Immature natural killer cell (primary cell): ENCODE measurements at regions not wholly inside any gene's neighbourhood (a gene's known extent, or its start where the extent isn't known, plus 50 kb on each side); places are given as distances from the start of the nearest gene placed in this dataset.
"Not testable (repeated sequence)": the region's sequence is repeated elsewhere in the genome, so short reads cannot be mapped to it uniquely, and the experiment has no call there.

ENCODE experiments used
- DNase-seq, 3 donors: peaks; one replicate each; pipeline ENCODE4 v3.0.0; 2022; ENCODE audit warnings: mixed read lengths in 1 of 3
- H3K27ac Mint-ChIP-seq, 6 donors: one replicate each; pipeline ENCODE4 v1.8.0; 2020; ENCODE audit warnings: mixed read lengths in 6 of 6, mild to moderate bottlenecking in 5 of 6, inconsistent platforms in 4 of 6, moderate library complexity in 3 of 6
- H3K27me3 Mint-ChIP-seq, 3 donors: one replicate each; pipeline ENCODE4 v1.8.0; 2020 to 2021; ENCODE audit warnings: low read depth in 3 of 3, mild to moderate bottlenecking in 3 of 3, mixed read lengths in 3 of 3, moderate library complexity in 3 of 3, inconsistent platforms in 1 of 3
- H3K36me3 Mint-ChIP-seq, 3 donors: one replicate each; pipeline ENCODE4 v1.8.0; 2020; ENCODE audit warnings: mixed read lengths in 3 of 3, inconsistent platforms in 2 of 3, mild to moderate bottlenecking in 2 of 3
- H3K4me1 Mint-ChIP-seq, 2 donors: one replicate each; pipeline ENCODE4 v1.8.0; 2020; ENCODE audit warnings: inconsistent platforms in 2 of 2, mild to moderate bottlenecking in 2 of 2, mixed read lengths in 2 of 2, moderate library complexity in 1 of 2
- H3K4me3 Mint-ChIP-seq, 5 donors: one replicate each; pipeline ENCODE4 v1.8.0; 2020; ENCODE audit warnings: mild to moderate bottlenecking in 5 of 5, mixed read lengths in 5 of 5, inconsistent platforms in 3 of 5, moderate library complexity in 3 of 5
- H3K9me3 Mint-ChIP-seq, 6 donors: one replicate each; pipeline ENCODE4 v1.8.0; 2020; ENCODE audit warnings: mild to moderate bottlenecking in 6 of 6, mixed read lengths in 6 of 6, inconsistent platforms in 4 of 6, moderate library complexity in 3 of 6

GRCh38 chr9:108058135-108058814, 568.7 kb upstream of the KLF4 start:
- Mint-ChIP-seq H3K27ac (no peak overlapping the region), H3K9me3 (peaks cover 0 to 11% (median 8%) of the 10 kb centered on the region in 6 donors), H3K27me3 (peaks cover 0 to 1% (median 0%) of the 10 kb centered on the region in 3 donors), H3K4me1 (no peaks in the 10 kb centered on the region), H3K4me3 (no peak overlapping the region), H3K36me3 (no peaks in the 10 kb centered on the region)
- DNase-seq = no peak

- H3K4me3 Mint-ChIP-seq = no peak overlapping the region
- peaks cover 0 to 8% (median 5%) of the 10 kb centered on the region in 6 donors for H3K9me3 Mint-ChIP-seq
- H3K36me3 Mint-ChIP-seq = no peaks in the 10 kb centered on the region
- H3K27me3 Mint-ChIP-seq = peaks cover 0 to 1% (median 0%) of the 10 kb centered on the region in 3 donors
- no peak for DNase-seq
- no peak overlapping the region for H3K27ac Mint-ChIP-seq
- H3K4me1 Mint-ChIP-seq = no peaks in the 10 kb centered on the region
Measured at GRCh38 chr9:108057421-108058134, 568.0 kb upstream of the KLF4 start.

DNA sequence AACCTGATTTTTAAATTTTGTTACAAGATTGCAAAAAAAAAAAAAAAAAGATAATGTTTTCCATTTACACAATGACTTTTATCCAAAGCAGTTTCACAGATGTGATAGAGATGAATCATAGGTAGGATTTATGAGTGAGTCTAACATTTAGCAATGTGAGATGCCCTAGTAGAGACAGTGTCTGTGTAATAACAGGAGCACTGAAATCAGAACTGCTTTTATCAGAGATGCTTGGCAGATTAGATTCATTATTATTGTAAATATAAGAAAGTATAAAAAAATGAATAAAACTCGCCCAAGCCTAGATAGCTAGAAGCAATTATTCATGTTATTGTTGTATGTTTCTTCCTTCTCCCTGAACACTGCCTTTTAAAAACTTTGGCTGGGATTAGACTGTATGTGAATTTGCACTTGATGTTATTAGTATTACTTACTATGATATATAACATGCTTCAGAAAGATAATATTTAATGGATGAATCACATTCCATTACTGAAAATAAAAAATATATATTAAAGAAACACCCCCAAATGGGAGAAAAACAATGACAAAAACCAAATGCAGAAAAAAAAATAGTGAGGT, 567.3 kb upstream of the KLF4 start:
- Mint-ChIP-seq H3K4me1 (no peaks in the 10 kb centered on the region), H3K36me3 (no peaks in the 10 kb centered on the region), H3K9me3 (peaks cover 0 to 5% (median 3%) of the 10 kb centered on the region in 6 donors), H3K4me3 (no peak overlapping the region), H3K27me3 (peaks cover 0 to 1% (median 0%) of the 10 kb centered on the region in 3 donors), H3K27ac (no peak overlapping the region)
- no peak for DNase-seq

DNA sequence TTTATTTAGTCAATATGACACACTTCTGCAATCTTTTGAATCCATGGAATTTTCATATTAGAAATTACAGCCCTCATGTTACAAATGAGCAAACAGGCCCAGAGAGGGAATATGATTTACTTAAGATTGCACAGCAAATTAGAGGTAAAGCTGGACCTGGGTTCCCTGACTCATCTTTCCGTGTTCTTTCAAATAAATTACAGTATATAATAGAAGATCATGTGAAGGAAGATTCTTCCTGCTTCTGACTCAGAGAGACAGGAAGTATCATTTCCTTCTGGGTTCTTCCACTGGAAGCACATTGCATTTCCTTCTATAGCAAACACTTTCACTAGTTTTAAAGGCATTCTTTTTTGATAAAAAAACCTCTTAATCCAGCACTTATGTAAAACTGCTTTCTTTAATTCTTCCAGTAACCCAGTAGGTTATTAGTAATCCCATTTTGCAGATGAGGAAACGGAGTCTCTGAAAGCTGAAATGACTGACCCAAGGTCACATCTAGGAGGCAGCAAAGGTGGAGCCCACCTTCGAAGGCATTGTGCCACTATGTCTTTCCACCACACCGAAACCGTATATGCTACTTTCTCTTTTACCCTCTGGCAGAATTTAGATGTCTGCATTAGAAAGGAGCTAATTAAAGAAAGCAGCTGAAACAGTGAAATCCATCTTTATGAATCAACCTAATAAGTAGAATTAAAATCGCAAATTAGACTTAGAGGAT, 566.7 kb upstream of the KLF4 start:
- Mint-ChIP-seq H3K9me3 (peaks cover 0 to 7% (median 4%) of the 10 kb centered on the region in 6 donors), H3K36me3 (no peaks in the 10 kb centered on the region), H3K4me1 (no peaks in the 10 kb centered on the region), H3K4me3 (no peak overlapping the region), H3K27me3 (peaks cover 0 to 2% (median 1%) of the 10 kb centered on the region in 3 donors), H3K27ac (no peak overlapping the region)
- no peak for DNase-seq

- no peaks in the 10 kb centered on the region for H3K4me1 Mint-ChIP-seq
- no peak overlapping the region for H3K27ac Mint-ChIP-seq
- H3K4me3 Mint-ChIP-seq = no peak overlapping the region
- peaks cover 0 to 2% (median 0%) of the 10 kb centered on the region in 3 donors for H3K27me3 Mint-ChIP-seq
- no peaks in the 10 kb centered on the region for H3K36me3 Mint-ChIP-seq
- H3K9me3 Mint-ChIP-seq = peaks cover 0 to 5% (median 3%) of the 10 kb centered on the region in 6 donors
- no peak for DNase-seq
Measured at GRCh38 chr9:108054131-108054630, 564.6 kb upstream of the KLF4 start.

- no peak for DNase-seq
- Mint-ChIP-seq H3K9me3 (peaks cover 0 to 5% (median 3%) of the 10 kb centered on the region in 6 donors), H3K27ac (no peak overlapping the region), H3K4me3 (no peak overlapping the region), H3K27me3 (peaks cover 0 to 2% (median 0%) of the 10 kb centered on the region in 3 donors), H3K36me3 (no peaks in the 10 kb centered on the region), H3K4me1 (no peaks in the 10 kb centered on the region)
Measured at GRCh38 chr9:108053555-108054061, 564.0 kb upstream of the KLF4 start.

DNA sequence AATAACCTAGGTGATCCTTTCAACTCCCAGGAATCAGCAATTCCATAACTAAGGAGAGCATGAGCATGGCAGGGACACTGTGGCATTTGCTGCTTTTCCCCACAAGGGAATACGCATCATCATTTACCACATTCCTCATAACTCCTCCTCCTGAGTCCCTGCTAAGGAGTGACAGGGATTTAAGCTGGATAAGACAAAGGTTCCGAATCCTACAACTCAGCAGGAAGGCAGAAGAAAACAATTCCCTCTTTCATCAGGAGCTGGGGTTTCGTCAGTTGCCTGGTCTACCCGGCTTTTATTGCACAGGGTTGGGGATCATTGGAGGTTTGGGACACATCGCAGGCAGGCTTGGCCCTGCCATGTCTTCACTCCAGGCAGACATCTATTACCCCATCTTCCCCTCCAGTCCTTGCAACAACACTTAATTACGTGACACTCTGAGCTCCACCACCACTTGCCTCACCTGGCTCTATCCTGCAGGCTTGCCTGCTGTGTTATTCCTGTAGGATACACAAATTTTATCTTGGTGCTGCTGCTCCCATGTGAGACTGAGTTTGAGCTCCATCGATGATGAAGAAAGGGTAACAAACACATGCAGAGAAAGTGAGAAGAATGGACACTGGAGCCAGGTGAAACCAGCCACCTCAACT, 563.0 kb upstream of the KLF4 start:
- Mint-ChIP-seq H3K27ac (no peak overlapping the region), H3K36me3 (no peaks in the 10 kb centered on the region), H3K9me3 (peaks cover 0 to 8% (median 4%) of the 10 kb centered on the region in 6 donors), H3K27me3 (peaks cover 0 to 2% (median 2%) of the 10 kb centered on the region in 3 donors), H3K4me3 (no peak overlapping the region), H3K4me1 (no peaks in the 10 kb centered on the region)
- DNase-seq = no peak

DNA sequence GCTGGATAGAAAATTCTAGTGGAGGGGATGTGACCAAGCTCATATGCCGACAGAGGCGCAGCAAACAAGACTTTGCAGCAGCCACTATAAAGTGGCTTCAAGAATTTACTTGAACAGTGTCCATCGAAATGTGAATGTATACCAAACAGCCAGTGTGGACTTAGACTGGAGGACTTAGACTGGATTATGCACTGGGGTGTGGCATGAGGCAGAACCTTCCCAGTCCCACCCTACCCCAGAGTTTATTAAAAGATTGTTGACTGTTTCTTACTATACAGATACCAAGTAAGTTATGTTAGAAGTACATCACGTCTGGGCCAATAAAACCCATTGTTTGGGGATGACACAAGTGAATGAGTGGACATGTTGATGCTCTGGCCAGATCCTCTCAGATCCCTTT, 561.3 kb upstream of the KLF4 start:
- DNase-seq = no peak
- H3K9me3 Mint-ChIP-seq = peaks cover 2 to 9% (median 5%) of the 10 kb centered on the region in 6 donors
- H3K4me3 Mint-ChIP-seq = no peak overlapping the region
- no peaks in the 10 kb centered on the region for H3K36me3 Mint-ChIP-seq
- no peaks in the 10 kb centered on the region for H3K4me1 Mint-ChIP-seq
- no peak overlapping the region for H3K27ac Mint-ChIP-seq
- H3K27me3 Mint-ChIP-seq = peaks cover 0 to 2% (median 2%) of the 10 kb centered on the region in 3 donors

DNA sequence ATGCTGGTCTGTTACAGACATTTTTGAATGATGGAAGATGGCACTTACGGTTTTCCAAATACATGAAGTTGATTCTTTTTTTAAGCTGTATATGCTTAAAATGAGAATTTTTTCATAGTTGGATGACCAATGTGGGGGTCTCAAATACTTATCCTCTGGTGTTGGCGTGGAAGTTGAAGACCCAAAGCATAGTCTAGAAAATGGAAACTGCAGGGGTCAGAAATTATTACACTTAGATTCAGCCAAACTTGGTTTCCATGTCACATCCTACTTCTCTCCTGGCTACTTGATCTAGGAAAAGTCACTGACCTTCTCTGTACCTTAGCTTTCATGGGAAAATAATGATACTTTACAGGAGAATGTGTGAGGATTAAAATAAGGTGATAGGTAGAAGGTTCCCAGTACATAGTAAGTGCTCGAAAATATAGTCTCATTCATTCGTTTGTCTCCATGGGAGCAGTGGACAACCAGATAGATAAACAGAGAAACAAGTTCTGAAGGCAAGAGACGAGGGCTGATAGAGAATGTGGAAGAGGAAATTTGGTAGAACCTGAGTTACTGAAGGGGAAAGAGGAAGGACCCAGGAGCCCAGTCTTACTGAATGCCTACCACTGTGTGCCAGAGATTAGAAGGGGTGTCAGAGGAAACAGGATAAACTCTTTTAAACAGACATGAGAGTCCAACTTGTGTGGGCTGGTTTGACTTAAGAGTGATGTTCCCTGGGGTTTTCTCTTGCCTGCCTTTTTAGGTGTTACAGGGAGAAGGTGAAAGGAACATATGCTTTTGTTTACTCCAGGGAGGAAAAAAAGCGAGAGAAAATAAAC, 560.3 kb upstream of the KLF4 start:
- Mint-ChIP-seq H3K4me1 (no peaks in the 10 kb centered on the region), H3K9me3 (peaks cover 2 to 9% (median 5%) of the 10 kb centered on the region in 6 donors), H3K27ac (no peak overlapping the region), H3K4me3 (no peak overlapping the region), H3K27me3 (peaks cover 0 to 2% (median 2%) of the 10 kb centered on the region in 3 donors), H3K36me3 (no peaks in the 10 kb centered on the region)
- no peak for DNase-seq

DNA sequence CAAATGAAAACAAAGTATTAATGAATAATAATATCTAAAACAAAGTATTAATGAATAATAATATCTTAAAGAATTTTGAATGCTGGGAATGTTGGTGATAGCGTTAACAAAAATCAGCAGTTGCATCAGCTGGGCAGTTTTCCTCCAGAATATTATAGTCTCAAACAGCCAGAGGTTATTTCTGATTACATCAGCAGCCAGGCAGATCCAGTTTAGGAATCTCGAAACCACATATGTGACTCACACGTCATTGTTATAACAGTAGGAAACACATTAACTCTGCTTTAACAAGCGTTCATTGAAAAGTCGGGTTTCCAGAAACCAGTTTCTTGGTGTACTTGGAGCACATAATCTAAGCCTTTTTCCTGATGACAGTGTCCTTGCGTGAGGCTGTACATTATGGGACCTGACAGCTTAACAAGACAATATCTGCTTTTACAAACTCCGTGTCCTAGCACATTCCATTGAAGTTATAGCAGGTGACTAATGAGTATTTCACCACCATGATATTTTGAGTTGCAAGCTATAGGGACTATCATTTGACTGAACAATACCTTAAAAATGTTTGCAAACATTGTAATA, 559.5 kb upstream of the KLF4 start:
- peaks cover 0 to 13% (median 5%) of the 10 kb centered on the region in 6 donors for H3K9me3 Mint-ChIP-seq
- H3K27ac Mint-ChIP-seq = no peak overlapping the region
- no peaks in the 10 kb centered on the region for H3K36me3 Mint-ChIP-seq
- DNase-seq = no peak
- peaks cover 0 to 2% (median 2%) of the 10 kb centered on the region in 3 donors for H3K27me3 Mint-ChIP-seq
- no peaks in the 10 kb centered on the region for H3K4me1 Mint-ChIP-seq
- H3K4me3 Mint-ChIP-seq = no peak overlapping the region

DNA sequence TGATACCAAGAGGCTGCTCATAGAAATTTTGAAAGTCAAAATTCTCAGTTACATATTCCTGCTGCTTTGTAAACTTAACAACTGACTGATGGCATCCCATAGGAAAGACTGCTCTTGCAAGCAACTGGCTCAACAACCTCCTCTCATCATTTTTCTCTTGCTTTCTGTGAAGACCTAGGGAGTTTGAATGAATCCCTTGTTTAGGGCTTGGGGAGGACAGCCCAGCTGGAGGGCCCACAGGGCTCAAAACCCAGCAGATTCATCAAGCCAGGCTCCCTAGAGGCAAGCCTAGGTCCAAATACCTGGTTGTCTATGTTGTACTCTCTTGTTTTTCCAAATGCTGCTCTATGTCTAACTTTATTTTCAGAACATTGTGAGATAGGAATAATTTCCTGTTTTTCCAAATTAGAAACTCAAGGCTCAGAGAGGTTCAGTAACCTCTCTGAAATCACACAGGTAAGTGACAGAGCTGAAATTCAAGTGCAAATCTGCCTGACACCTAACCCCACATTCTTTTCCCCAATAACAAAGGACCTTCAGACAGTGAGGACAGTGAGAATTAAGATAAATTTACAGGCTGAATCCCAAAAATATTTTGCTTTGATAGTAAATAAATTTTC, 558.9 kb upstream of the KLF4 start:
- DNase-seq = no peak
- Mint-ChIP-seq H3K27me3 (peaks cover 0 to 2% (median 2%) of the 10 kb centered on the region in 3 donors), H3K27ac (no peak overlapping the region), H3K9me3 (peaks cover 3 to 18% (median 8%) of the 10 kb centered on the region in 6 donors), H3K36me3 (peaks cover 0 to 4% (median 0%) of the 10 kb centered on the region in 3 donors), H3K4me1 (no peaks in the 10 kb centered on the region), H3K4me3 (no peak overlapping the region)

GRCh38 chr9:108047777-108048176, 558.2 kb upstream of the KLF4 start:
- H3K36me3 Mint-ChIP-seq, H3K27ac Mint-ChIP-seq, H3K27me3 Mint-ChIP-seq, H3K4me1 Mint-ChIP-seq, H3K4me3 Mint-ChIP-seq, DNase-seq: not testable (repeated sequence)
- H3K9me3 Mint-ChIP-seq = peaks cover 1 to 21% (median 9%) of the 10 kb centered on the region in 6 donors
